GM18517 (cell line): ENCODE measurements at regions not wholly inside any gene's neighbourhood (a gene's known extent, or its start where the extent isn't known, plus 50 kb on each side); places are given as distances from the start of the nearest gene placed in this dataset.

Source experiments
- ATAC-seq: cut with Tn5 transposase; IDR thresholded peaks from one replicate; pipeline ENCODE4 v1.9.1; 2021; ENCODE audit warnings: mild to moderate bottlenecking, moderate library complexity; ENCODE audit not compliant: unreplicated experiment

- ATAC-seq, result no peak
Measured at GRCh38 chr17:15112846-15113617, 152.1 kb downstream of the PMP22 start.

DNA sequence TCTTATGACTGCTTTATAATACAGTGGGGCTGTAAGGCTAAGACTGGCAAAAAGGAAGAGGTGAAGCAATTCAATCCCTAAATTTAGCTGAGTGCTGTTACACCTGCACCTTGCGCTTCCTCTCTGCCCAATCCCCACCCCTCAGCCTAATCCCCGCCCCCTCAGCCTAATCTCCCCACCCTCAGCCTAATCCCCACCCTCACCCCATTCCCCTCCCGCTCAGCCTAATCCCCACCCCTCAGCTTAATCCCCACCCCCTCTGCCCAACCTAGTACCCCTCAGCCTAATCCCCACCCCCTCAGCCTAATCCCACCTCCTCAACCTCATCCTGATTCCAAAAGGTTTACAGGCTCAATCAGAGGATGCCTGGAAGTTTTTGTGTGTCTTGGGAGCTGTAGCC lies 155.5 kb downstream of the PMP22 start:
- ATAC-seq, result no peak

DNA sequence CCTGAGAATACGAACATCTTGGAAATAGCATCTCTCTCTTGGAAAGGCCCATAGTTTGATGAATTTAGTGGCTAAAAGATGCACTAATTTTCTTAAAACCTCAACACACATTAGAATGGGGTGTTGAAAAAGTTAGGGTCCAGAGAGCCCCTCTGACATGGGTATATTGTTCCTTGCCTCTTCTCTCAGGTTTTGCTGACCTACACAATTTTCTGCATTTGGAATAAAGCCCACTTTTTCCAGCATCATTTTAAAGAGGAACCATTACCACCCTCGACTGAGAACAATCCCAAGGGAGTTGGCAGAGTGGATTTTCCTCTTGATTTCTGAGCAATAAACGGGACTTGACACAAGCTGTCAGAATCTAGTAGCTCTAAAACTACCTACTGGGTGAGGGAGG lies 156.1 kb downstream of the PMP22 start:
- no peak for ATAC-seq

DNA sequence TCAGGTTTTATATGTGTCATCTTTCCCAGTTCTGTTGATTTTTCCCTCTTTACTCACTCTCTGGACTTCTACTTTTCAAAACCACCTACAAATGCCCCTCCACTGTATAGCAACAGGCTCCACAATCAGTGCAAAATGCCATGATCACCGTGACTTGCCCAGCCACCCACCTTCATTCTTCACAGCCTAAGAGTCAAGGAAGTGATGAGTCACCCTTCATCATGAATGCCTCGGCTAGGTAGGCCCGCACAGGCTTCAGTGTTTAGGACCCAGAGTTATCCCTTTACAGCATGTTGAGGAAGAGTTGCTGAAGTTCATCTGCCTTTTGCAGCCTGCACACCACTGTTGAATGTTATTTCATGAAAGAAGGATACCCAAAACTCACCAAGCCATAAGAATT lies 158.6 kb downstream of the PMP22 start:
- no peak for ATAC-seq

DNA sequence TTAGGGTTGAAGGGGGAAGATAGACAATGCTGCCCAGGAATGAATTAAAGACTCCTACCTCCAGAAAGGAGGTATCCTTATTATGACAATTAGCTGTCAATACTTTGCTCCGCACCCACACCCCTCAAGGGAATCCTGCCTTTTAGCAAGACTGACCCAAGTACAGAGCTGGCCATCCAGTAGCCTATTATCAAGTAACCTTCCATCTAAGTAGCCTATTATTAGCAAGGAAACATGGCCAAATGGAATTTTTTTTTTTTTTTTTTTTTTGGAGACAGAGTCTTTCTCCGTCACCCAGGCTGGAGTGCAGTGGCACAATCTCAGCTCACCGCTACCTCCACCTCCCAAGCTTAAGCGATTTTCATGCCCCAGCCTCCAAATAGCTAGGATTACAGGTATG lies 161.3 kb downstream of the PMP22 start:
- ATAC-seq, result no peak

- ATAC-seq, result no peak
Measured at GRCh38 chr17:15101175-15101574, 164.0 kb downstream of the PMP22 start.

DNA sequence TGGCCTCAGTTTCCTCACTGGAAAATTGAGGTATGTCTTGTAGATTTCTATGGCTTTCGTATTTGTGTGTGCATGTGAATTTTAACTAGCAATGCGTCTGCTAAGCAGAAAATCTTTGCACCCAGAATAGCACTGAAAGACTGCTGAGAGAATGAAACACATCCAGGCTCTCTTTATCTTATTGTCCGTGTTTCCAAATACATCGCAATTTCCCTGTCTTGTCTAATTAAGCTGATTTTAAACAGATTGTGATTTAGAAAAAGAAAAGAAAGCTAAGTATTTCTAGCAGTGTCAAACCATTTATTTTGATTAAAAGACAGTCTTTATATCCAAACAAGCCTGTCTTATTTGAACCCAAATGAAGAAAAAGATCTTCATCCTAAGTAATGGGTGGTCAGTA lies 168.6 kb downstream of the PMP22 start:
- ATAC-seq, result no peak

- ATAC-seq, result no peak
Measured at GRCh38 chr17:15095935-15096334, 169.2 kb downstream of the PMP22 start.

DNA sequence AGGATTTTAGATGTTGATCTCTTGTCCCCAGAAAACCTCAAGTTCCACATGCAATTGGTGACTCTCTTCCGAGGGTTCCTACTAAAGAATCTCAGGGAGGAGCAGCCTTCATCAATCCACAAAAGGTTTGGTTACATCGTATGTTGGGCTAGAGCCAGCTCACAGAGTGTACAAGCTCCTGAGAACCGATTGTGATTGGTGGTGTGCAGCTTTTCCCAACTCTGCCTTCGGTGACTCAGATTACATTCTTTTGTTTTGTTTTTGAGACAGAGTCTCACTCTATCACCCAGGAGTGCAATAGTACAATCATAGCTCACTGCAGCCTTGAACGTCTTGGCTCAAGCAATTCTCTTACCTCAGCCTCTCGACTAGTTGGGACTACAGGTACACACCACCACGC lies 172.4 kb downstream of the PMP22 start:
- ATAC-seq, result no peak

GRCh38 chr17:15092261-15092660 lies 172.9 kb downstream of the PMP22 start:
- no peak for ATAC-seq

DNA sequence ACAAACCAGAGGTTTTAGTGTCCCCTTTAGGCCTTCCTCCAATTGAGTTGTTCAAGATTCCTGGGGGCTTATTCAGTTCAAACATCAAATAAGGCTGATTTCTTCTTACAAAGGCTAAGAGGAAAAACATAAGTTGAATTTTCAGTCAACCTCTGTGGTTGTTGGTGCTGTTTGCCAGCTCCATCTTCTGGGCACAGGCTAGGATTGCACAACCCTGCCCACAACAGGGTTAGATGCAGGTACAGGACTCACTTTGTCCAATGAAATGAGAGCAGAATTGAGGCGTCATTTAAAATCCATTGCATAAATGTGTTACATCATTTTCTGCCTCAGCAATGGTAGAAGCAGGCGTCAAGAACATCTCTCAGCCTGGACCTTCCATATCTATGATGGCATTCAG lies 173.3 kb downstream of the PMP22 start:
- ATAC-seq, result no peak

DNA sequence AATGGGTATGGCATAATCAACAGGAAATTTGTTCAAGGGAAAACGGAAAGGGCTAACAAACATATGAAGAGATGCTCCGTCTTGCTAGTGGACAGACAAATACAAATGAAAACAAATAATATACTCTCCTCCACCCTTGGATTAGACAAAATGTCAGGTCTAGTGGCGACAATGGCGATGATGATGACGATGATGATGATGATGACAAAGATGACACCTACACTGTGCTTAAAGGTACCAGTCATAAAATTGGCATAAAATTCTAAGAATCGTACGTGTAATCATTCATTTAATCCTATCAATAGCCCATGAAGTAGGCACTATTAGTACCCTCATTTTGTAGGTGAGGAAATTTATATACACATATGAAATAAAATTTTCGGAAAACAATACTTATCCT lies 174.6 kb downstream of the PMP22 start:
- no peak for ATAC-seq

GRCh38 chr17:15087946-15088345 lies 177.2 kb downstream of the PMP22 start:
- ATAC-seq, result no peak

- ATAC-seq, result no peak
Measured at GRCh38 chr17:15086776-15087295, 178.3 kb downstream of the PMP22 start.

GRCh38 chr17:15085890-15086677 lies 179.0 kb downstream of the PMP22 start:
- ATAC-seq, result no peak

GRCh38 chr17:15083225-15083624 lies 181.9 kb downstream of the PMP22 start:
- ATAC-seq, result no peak

DNA sequence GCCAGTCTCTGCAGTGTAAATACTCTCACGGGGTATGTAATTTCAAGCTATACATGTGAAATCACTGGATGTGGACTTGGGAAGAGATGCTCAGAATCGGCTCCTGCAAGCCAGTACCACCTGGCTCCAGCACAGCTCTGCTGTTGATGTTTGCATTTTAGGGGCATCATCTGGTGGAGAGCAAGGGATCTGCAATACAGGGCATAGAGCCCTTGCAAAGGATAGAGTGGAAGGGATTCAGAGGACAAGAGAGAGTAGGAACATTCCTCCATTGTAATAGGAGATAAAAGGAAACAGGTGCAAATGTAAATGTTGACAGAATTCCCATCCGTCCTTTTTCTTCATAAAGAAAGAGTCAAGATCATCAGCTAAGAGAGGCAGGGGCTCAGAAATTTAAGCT lies 184.1 kb downstream of the PMP22 start:
- no peak for ATAC-seq

- no peak for ATAC-seq
Measured at GRCh38 chr17:15078570-15078969, 186.6 kb downstream of the PMP22 start.

- no peak for ATAC-seq
Measured at GRCh38 chr17:15076991-15077663, 188.0 kb downstream of the PMP22 start.

DNA sequence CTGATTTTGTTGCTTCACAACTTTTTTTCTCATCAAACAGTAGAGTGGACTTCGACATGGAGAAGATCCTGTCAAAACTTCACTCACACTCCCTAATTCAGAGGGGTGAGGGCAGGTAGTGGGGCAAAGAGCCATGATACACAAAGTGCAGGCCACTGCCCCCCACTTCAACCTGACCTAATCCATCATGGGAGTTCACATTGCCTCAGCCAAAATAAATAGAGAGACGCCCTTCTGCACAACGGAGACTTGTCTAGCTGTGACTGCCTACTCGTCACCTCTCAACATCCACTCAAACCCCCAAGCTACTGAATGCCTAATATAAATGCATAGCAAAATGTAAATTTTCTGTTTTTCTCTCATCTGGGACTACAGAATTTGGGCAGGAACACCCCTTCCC lies 213.2 kb downstream of the PMP22 start:
- ATAC-seq, result no peak

GRCh38 chr17:15049795-15050160 lies 215.3 kb downstream of the PMP22 start:
- no peak for ATAC-seq
